Kidney tubule cell (primary cell): ENCODE measurements at regions not wholly inside any gene's neighbourhood (a gene's known extent, or its start where the extent isn't known, plus 50 kb on each side); places are given as distances from the start of the nearest gene placed in this dataset.
"Not testable (repeated sequence)": the region's sequence is repeated elsewhere in the genome, so short reads cannot be mapped to it uniquely, and the experiment has no call there.

Experiments
- DNase-seq: peaks from one replicate; pipeline ENCODE4 v3.0.0-alpha.2; 2018; ENCODE audit warnings: low spot score

DNA sequence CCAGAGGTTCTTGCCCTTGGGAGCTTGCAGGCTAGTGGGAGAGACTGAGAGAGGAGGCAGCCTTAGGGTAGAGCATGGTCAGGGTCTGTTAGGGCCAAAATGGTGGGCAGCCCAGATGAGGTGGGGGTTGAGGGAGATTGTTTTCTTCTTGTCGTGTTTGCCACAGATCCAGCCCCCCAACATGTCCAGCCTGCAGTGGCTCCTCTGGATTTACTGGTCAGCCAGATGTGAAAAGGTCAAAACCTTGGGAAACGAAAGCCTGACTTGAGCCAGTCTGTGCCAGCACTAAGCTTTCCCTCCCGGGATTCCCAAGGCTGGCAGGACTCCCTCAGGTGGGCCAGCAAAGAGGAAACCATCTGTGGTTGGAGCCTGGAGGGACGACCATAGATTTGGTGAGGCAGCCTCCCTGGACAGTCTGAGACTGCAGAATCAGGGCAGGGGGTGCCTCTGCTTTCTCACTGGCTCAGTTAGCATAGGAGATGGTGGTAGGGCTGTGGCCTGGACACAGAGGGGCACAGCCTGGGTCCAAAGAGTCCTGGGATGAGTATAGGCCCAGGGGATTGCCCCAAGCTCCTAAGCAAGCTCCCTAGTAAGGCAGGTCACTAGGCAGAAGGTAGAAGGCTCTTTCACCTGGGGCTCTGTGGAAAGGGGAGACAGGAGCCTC is 51.2 kb upstream of the PRR23C start:
- DNase-seq = no peak

DNA sequence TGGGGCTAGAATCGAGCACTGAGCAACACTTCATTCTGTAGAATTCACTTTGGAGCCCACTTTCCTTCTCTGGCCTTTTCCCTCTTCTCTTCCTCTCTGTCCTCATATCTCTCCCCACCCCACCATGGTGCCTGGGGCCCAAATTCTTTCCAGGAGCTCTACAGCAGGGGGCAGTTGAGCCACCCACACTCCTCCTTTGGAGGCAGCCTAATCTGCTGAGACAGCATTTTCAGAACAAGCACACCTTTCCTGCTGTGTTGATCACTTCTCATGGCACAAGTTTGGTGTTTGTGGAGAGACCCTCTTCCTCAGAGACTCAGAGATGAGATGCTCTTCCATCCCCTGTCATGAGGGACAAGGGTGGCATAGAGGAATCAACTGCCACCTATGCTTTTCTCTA is 52.0 kb upstream of the PRR23C start:
- no peak for DNase-seq

- no peak for DNase-seq
Measured at GRCh38 chr3:139098391-139098790, 53.7 kb upstream of the PRR23C start.

- DNase-seq = no peak
Measured at GRCh38 chr3:139099968-139100817, 55.5 kb upstream of the PRR23C start.

- no peak for DNase-seq
Measured at GRCh38 chr3:139100821-139101220, 56.1 kb upstream of the PRR23C start.

- no peak for DNase-seq
Measured at GRCh38 chr3:139101396-139101795, 56.7 kb upstream of the PRR23C start.

DNA sequence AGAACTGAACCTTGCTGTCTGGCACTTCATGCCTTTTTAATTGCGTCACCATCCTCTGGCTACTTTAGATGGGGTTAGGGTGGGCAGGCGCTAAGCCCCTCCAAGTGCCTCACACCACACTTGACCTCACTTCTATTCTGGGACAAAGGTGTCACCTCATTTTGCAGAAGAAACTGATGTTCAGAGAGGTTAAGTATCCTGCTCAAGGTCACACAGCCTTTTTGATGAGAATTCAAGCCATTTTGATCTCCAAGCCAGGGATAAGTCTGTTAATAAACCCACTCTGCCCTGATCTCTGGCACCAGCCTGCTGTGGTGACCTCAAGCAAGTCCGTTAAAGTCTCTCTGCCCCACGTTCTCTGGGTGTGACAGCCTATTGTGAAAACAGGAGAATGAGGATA is 58.8 kb upstream of the PRR23C start:
- DNase-seq = no peak

GRCh38 chr3:139104062-139104461 is 59.4 kb upstream of the PRR23C start:
- no peak for DNase-seq

DNA sequence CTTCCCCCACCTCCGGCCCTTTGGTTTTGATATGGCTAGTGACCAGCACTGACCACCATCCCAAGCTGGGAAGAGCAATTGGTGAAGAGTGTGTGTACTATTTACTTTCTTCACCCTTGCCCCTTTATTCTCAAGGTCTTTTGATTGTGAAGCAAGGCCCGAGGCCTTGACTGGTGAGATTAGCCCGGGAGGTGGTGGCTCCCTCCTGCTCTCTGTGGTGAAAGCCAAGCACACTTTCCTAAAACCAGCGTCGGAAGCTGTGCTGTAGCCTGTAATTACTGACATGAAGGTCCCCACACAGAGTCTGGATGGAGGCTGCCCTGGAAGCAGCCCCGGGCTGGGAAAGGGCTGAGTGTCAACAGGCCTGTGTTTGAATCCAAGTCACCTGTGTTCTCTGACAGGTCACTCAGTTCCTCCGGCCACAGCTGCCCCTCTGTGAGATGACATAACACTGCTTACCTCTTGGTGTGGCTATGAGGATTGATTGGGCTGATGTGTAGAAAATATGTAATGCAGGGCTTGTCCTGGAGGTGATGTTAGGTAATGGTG is 60.5 kb upstream of the PRR23C start:
- DNase-seq = no peak

GRCh38 chr3:139106013-139106932 is 61.6 kb upstream of the PRR23C start:
- no peak for DNase-seq

- DNase-seq = no peak
Measured at GRCh38 chr3:139107424-139108252, 62.9 kb upstream of the PRR23C start.

DNA sequence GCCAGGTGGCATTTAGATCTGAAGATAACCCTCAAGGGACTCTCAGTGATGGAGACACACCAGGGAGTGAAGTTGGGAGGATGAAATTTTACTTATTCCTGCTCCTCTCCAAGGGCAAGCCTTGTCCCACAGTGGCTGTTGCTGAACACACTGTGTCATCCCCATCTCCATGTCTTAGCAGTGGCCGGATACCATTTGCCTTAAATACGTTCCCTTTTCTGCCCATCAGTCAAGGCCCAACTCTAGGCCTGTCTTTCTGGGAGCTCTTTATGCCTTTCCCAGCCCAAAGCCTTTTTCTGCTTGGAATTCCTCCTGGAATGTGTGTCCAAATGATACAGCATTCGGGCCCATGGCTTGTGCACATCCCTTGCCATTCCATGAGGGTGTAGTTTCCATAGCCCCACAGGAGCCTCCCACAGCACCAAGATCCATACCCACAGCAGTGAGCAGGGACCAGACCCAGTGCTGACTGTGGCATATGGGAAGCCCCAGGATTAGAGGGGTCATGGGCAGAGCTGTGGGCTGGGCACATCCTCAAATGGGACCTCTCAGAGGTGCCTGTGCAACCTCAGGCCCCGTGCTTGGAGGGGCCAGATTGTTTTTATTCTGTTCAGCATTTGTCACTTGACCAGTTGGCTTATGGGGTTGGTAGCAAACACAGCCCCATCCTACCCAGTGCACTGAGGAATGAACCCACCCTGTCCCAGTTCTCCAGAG is 63.7 kb upstream of the PRR23C start:
- no peak for DNase-seq

DNA sequence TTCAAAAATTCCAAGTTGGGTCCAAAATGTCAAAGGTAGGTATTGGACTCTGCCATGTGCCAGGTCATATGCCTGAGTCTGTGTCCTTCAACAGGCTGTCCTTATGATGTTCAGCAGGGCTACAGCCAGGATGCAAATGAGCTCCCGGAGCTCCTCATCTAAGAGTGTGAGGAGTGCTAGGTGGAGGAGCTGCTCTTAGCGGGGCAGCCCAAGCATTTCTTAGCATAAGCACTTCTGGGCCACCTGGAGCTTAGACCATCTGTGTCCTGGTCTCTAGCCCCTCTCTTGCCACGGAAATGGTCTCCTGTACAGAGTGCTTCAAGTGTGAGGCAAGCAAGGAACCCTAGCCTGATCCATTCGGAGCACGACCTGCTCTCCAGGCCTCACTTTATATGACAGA is 64.6 kb upstream of the PRR23C start:
- no peak for DNase-seq

DNA sequence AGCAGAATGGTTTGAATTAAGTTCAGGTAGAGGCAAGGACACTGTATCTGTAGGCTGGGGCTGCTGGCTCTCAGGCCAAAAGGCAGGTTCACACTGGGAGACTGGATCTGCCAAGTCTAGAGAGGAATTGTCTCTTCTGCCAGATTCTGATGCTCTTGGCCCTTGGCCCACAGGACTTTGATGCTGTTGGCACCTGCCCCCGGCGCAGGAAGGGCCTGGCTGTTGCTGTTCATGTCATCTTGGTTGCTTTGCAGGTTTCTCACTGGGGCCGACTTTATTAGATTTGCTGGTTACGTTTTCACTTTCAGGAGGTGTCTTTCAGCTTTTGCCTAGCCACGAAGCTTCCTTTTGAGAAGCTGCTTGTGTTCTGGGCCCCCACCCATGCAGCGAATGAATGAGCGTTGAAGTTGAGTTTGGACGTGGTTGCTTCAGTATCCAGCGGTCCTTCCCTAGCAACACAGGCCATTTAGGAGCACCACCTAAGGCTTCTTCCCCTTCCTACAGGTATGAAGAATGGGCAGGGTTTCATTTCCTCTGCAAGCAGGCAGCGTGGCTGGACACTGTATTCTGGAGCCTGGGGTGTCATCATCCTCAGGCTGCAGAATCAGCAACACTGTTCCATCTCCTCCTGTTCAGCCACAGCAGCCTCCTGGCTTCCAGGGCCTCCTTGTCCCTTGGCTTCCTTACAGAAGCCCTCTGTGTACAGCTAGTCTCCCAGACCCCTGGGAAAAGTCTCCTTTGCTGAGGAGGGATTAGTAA is 65.6 kb upstream of the PRR23C start:
- DNase-seq = no peak

- DNase-seq = not testable (repeated sequence)
Measured at GRCh38 chr3:139110929-139111328, 66.2 kb upstream of the PRR23C start.

- peak; percentile 56 for DNase-seq
Measured at GRCh38 chr3:139111392-139112229, 66.9 kb upstream of the PRR23C start.

GRCh38 chr3:139112230-139112558 is 67.5 kb upstream of the PRR23C start:
- DNase-seq = no peak

GRCh38 chr3:139113231-139113992 is 68.7 kb upstream of the PRR23C start:
- DNase-seq = peak; percentile 34
